Stomach (tissue), 4 donors: ENCODE measurements at regions not wholly inside any gene's neighbourhood (a gene's known extent, or its start where the extent isn't known, plus 50 kb on each side); places are given as distances from the start of the nearest gene placed in this dataset.

Experiments
- POLR2A ChIP-seq, 4 donors: fragments of 450-650 bp; IDR thresholded peaks; one replicate each; pipeline ENCODE4 v1.6.1; 2016; ENCODE audit warnings: antibody characterized with exemption in 4 of 4, control low read depth in 2 of 4, mild to moderate bottlenecking in 1 of 4, moderate library complexity in 1 of 4
- TF ChIP-seq, protein P1 (sequence below), 7 experiments: fragments of 450-650 bp in 4 of 7; fragments of 200-600 bp in 3 of 7; sonication (generic) in 3 of 7; IDR thresholded peaks; one replicate each; pipeline ENCODE4 v1.5.1; 2016 to 2019; ENCODE audit warnings: antibody characterized with exemption in 7 of 7, control low read depth in 2 of 7, mild to moderate bottlenecking in 1 of 7

DNA sequence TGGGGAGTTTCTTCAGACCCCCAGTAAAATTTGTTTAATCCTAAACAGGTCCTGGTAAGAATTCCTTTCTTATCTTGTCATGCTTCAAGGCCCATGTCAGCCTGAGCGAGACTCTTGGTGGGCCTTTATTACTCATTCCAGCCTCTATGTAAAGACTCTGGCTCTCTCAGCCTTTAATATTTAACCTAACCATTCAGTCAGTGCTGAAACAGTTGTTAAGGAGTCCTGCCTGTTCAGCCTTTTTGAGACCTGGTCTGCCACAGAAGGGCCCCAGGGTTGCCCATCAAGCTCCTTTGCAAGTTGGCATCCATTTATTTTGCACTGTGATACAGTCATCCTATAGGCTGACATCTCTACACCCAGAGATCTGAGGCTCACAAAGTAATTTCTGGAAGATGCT lies 107.7 kb upstream of the VANGL1 start:
- no peak for TF ChIP-seq POLR2A (IDR thresholded peaks at IDR 0.05)
- TF ChIP-seq, protein P1, sequence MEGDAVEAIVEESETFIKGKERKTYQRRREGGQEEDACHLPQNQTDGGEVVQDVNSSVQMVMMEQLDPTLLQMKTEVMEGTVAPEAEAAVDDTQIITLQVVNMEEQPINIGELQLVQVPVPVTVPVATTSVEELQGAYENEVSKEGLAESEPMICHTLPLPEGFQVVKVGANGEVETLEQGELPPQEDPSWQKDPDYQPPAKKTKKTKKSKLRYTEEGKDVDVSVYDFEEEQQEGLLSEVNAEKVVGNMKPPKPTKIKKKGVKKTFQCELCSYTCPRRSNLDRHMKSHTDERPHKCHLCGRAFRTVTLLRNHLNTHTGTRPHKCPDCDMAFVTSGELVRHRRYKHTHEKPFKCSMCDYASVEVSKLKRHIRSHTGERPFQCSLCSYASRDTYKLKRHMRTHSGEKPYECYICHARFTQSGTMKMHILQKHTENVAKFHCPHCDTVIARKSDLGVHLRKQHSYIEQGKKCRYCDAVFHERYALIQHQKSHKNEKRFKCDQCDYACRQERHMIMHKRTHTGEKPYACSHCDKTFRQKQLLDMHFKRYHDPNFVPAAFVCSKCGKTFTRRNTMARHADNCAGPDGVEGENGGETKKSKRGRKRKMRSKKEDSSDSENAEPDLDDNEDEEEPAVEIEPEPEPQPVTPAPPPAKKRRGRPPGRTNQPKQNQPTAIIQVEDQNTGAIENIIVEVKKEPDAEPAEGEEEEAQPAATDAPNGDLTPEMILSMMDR (IDR thresholded peaks at IDR 0.05): no peak
